GM21360 (cell line): ENCODE measurements at regions not wholly inside any gene's neighbourhood (a gene's known extent, or its start where the extent isn't known, plus 50 kb on each side); places are given as distances from the start of the nearest gene placed in this dataset.
"Not testable (repeated sequence)": the region's sequence is repeated elsewhere in the genome, so short reads cannot be mapped to it uniquely, and the experiment has no call there.

Source experiments
- ATAC-seq: cut with Tn5 transposase; IDR thresholded peaks from one replicate; pipeline ENCODE4 v1.9.1; 2021; ENCODE audit warnings: mild to moderate bottlenecking, moderate library complexity; ENCODE audit not compliant: unreplicated experiment

- not testable (repeated sequence) for ATAC-seq
These were observed 78.2 kb upstream of the RAB12 start for GRCh38 chr18:8531084-8531483.

- no peak for ATAC-seq
These were observed 73.0 kb upstream of the RAB12 start for GRCh38 chr18:8536231-8536630.

GRCh38 chr18:8536922-8537321 lies 72.3 kb upstream of the RAB12 start:
- ATAC-seq: no peak

- no peak for ATAC-seq
These were observed 71.8 kb upstream of the RAB12 start for GRCh38 chr18:8537400-8537799.

- ATAC-seq: no peak
These were observed 70.3 kb upstream of the RAB12 start for GRCh38 chr18:8538935-8539334.

GRCh38 chr18:8546677-8547076 lies 62.6 kb upstream of the RAB12 start:
- no peak for ATAC-seq

GRCh38 chr18:8548186-8548585 lies 61.1 kb upstream of the RAB12 start:
- no peak for ATAC-seq

- no peak for ATAC-seq
These were observed 59.9 kb upstream of the RAB12 start for GRCh38 chr18:8549254-8549757.

- ATAC-seq: no peak
These were observed 57.1 kb upstream of the RAB12 start for GRCh38 chr18:8552151-8552550.

- ATAC-seq: no peak
These were observed 54.9 kb upstream of the RAB12 start for GRCh38 chr18:8554354-8554753.

GRCh38 chr18:8556424-8556823 lies 52.8 kb upstream of the RAB12 start:
- no peak for ATAC-seq
